PFSK-1 (cell line): ENCODE measurements at regions not wholly inside any gene's neighbourhood (a gene's known extent, or its start where the extent isn't known, plus 50 kb on each side); places are given as distances from the start of the nearest gene placed in this dataset.

Experiments used
- POLR2AphosphoS5 ChIP-seq: IDR thresholded peaks from 2 replicates; pipeline ENCODE4 v1.6.1; 2012; ENCODE audit warnings: low read depth, mild to moderate bottlenecking, control low read depth, low read length, moderate library complexity
- TAF1 ChIP-seq: IDR thresholded peaks from 2 replicates; pipeline ENCODE4 v1.6.1; 2012; ENCODE audit warnings: low read length, control low read depth, borderline replicate concordance; ENCODE audit not compliant: insufficient read depth
- TF ChIP-seq, protein P1 (sequence below), 2 experiments: IDR thresholded peaks; 2 replicates each; pipeline versions ENCODE4 v1.6.1 to v1.8.0; 2011 to 2012; ENCODE audit warnings: low read depth in 2 of 2, low read length in 2 of 2, control low read depth in 1 of 2, inconsistent platforms in 1 of 2, mild to moderate bottlenecking in 1 of 2, moderate library complexity in 1 of 2; ENCODE audit not compliant: insufficient read depth in 1 of 2

DNA sequence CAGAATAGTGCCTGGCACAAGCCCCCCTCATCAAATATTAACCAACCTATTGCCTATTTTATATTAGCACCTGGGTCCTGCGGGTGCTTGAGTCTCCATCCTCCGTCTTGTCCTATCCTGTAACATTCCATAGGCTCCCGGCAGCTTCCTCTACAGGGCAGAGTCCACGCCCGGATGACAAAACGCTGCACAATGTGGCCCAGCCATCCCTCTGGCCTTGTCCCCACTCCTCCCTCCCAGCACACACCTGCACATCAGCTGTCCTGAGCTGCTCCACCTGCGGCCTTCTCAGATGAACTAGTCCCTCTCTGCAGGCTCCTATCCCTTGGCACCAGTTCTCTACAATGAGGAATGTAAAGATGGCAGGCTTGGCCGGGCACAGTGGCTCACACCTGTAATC is 153.5 kb upstream of the PDE1C start:
- no peak for TF ChIP-seq POLR2AphosphoS5
- no peak for TF ChIP-seq TAF1
- TF ChIP-seq, protein P1, sequence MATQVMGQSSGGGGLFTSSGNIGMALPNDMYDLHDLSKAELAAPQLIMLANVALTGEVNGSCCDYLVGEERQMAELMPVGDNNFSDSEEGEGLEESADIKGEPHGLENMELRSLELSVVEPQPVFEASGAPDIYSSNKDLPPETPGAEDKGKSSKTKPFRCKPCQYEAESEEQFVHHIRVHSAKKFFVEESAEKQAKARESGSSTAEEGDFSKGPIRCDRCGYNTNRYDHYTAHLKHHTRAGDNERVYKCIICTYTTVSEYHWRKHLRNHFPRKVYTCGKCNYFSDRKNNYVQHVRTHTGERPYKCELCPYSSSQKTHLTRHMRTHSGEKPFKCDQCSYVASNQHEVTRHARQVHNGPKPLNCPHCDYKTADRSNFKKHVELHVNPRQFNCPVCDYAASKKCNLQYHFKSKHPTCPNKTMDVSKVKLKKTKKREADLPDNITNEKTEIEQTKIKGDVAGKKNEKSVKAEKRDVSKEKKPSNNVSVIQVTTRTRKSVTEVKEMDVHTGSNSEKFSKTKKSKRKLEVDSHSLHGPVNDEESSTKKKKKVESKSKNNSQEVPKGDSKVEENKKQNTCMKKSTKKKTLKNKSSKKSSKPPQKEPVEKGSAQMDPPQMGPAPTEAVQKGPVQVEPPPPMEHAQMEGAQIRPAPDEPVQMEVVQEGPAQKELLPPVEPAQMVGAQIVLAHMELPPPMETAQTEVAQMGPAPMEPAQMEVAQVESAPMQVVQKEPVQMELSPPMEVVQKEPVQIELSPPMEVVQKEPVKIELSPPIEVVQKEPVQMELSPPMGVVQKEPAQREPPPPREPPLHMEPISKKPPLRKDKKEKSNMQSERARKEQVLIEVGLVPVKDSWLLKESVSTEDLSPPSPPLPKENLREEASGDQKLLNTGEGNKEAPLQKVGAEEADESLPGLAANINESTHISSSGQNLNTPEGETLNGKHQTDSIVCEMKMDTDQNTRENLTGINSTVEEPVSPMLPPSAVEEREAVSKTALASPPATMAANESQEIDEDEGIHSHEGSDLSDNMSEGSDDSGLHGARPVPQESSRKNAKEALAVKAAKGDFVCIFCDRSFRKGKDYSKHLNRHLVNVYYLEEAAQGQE (IDR thresholded peaks at IDR 0.05; ENCODE audit: insufficient read depth in 1 of 2, low read depth in 2 of 2, low read length in 2 of 2), result no peak
